ENCODE measurements at regions not wholly inside any gene's neighbourhood (a gene's known extent, or its start where the extent isn't known, plus 50 kb on each side); places are given as distances from the start of the nearest gene placed in this dataset.
A peak's percentile ranks its signal among the peaks of the same experiment; 100 is the strongest.

GRCh38 chr2:46850742-46851141, 64.9 kb downstream of the MCFD2 start:
- Mint-ChIP-seq H3K27me3 (ENCODE audit: low read depth) (no peaks in the 10 kb centered on the region), H3K9me3 (ENCODE audit: low read depth) (peaks cover 7% of the 10 kb centered on the region), H3K4me3 (ENCODE audit: unreplicated experiment) (no peak overlapping the region), H3K27ac (ENCODE audit: unreplicated experiment) (peak overlapping the region; percentile 96), H3K4me1 (ENCODE audit: low read depth) (peaks cover 94% of the 10 kb centered on the region), H3K36me3 (ENCODE audit: low read depth) (no peaks in the 10 kb centered on the region)
- DNase-seq (ENCODE audit: low spot score): no peak
- no peak for TF ChIP-seq CTCF (IDR thresholded peaks at IDR 0.05)

GRCh38 chr2:46849721-46850556, 65.7 kb downstream of the MCFD2 start:
- peaks cover 87% of the 10 kb centered on the region for H3K4me1 Mint-ChIP-seq (ENCODE audit: low read depth)
- H3K27ac Mint-ChIP-seq (ENCODE audit: unreplicated experiment): peak overlapping the region; percentile 96
- TF ChIP-seq CTCF (IDR thresholded peaks at IDR 0.05): no peak
- no peak for DNase-seq (ENCODE audit: low spot score)
- no peaks in the 10 kb centered on the region for H3K27me3 Mint-ChIP-seq (ENCODE audit: low read depth)
- peaks cover 7% of the 10 kb centered on the region for H3K9me3 Mint-ChIP-seq (ENCODE audit: low read depth)
- H3K36me3 Mint-ChIP-seq (ENCODE audit: low read depth): no peaks in the 10 kb centered on the region
- H3K4me3 Mint-ChIP-seq (ENCODE audit: unreplicated experiment): peak overlapping the region; percentile 9

GRCh38 chr2:46849046-46849715, 66.4 kb downstream of the MCFD2 start:
- Mint-ChIP-seq H3K4me1 (ENCODE audit: low read depth) (peaks cover 80% of the 10 kb centered on the region), H3K27ac (ENCODE audit: unreplicated experiment) (peak overlapping the region; percentile 96), H3K27me3 (ENCODE audit: low read depth) (no peaks in the 10 kb centered on the region), H3K4me3 (ENCODE audit: unreplicated experiment) (no peak overlapping the region), H3K36me3 (ENCODE audit: low read depth) (no peaks in the 10 kb centered on the region), H3K9me3 (ENCODE audit: low read depth) (peaks cover 7% of the 10 kb centered on the region)
- DNase-seq (ENCODE audit: low spot score): no peak
- no peak for TF ChIP-seq CTCF (IDR thresholded peaks at IDR 0.05)

GRCh38 chr2:46848447-46848846, 67.2 kb downstream of the MCFD2 start:
- Mint-ChIP-seq H3K4me1 (ENCODE audit: low read depth) (peaks cover 76% of the 10 kb centered on the region), H3K9me3 (ENCODE audit: low read depth) (peaks cover 4% of the 10 kb centered on the region), H3K27ac (ENCODE audit: unreplicated experiment) (peak overlapping the region; percentile 96), H3K36me3 (ENCODE audit: low read depth) (no peaks in the 10 kb centered on the region), H3K27me3 (ENCODE audit: low read depth) (no peaks in the 10 kb centered on the region), H3K4me3 (ENCODE audit: unreplicated experiment) (no peak overlapping the region)
- no peak for DNase-seq (ENCODE audit: low spot score)
- TF ChIP-seq CTCF (IDR thresholded peaks at IDR 0.05): no peak

- no peak for DNase-seq (ENCODE audit: low spot score)
- TF ChIP-seq CTCF (IDR thresholded peaks at IDR 0.05): no peak
- Mint-ChIP-seq H3K9me3 (ENCODE audit: low read depth) (no peaks in the 10 kb centered on the region), H3K27me3 (ENCODE audit: low read depth) (no peaks in the 10 kb centered on the region), H3K36me3 (ENCODE audit: low read depth) (no peaks in the 10 kb centered on the region), H3K27ac (ENCODE audit: unreplicated experiment) (peak overlapping the region; percentile 96), H3K4me3 (ENCODE audit: unreplicated experiment) (no peak overlapping the region), H3K4me1 (ENCODE audit: low read depth) (peaks cover 77% of the 10 kb centered on the region)
Observed at GRCh38 chr2:46847726-46848412, 67.7 kb downstream of the MCFD2 start.
